PFSK-1 (cell line): ENCODE measurements at regions not wholly inside any gene's neighbourhood (a gene's known extent, or its start where the extent isn't known, plus 50 kb on each side); places are given as distances from the start of the nearest gene placed in this dataset.

ENCODE experiments used
- FOXP2 ChIP-seq: optimal IDR thresholded peaks from 2 replicates; pipeline ENCODE3; 2011; ENCODE audit warnings: borderline replicate concordance, control low read depth, inconsistent platforms; ENCODE audit not compliant: insufficient read depth; ENCODE audit errors: extremely low read length, extremely low read depth
- POLR2AphosphoS5 ChIP-seq: IDR thresholded peaks from 2 replicates; pipeline ENCODE4 v1.6.1; 2012; ENCODE audit warnings: low read depth, mild to moderate bottlenecking, control low read depth, low read length, moderate library complexity
- SIN3A ChIP-seq: IDR thresholded peaks from 2 replicates; pipeline ENCODE4 v1.6.1; 2012; ENCODE audit warnings: mild to moderate bottlenecking, low read length, moderate library complexity, borderline replicate concordance; ENCODE audit not compliant: insufficient read depth
- TAF1 ChIP-seq: IDR thresholded peaks from 2 replicates; pipeline ENCODE4 v1.6.1; 2012; ENCODE audit warnings: low read length, control low read depth, borderline replicate concordance; ENCODE audit not compliant: insufficient read depth
- TF ChIP-seq, protein P1 (sequence below), 2 experiments: IDR thresholded peaks; 2 replicates each; pipeline versions ENCODE4 v1.6.1 to v1.8.0; 2011 to 2012; ENCODE audit warnings: low read depth in 2 of 2, low read length in 2 of 2, control low read depth in 1 of 2, inconsistent platforms in 1 of 2, mild to moderate bottlenecking in 1 of 2, moderate library complexity in 1 of 2; ENCODE audit not compliant: insufficient read depth in 1 of 2

- no peak for TF ChIP-seq FOXP2
- TF ChIP-seq, protein P1, sequence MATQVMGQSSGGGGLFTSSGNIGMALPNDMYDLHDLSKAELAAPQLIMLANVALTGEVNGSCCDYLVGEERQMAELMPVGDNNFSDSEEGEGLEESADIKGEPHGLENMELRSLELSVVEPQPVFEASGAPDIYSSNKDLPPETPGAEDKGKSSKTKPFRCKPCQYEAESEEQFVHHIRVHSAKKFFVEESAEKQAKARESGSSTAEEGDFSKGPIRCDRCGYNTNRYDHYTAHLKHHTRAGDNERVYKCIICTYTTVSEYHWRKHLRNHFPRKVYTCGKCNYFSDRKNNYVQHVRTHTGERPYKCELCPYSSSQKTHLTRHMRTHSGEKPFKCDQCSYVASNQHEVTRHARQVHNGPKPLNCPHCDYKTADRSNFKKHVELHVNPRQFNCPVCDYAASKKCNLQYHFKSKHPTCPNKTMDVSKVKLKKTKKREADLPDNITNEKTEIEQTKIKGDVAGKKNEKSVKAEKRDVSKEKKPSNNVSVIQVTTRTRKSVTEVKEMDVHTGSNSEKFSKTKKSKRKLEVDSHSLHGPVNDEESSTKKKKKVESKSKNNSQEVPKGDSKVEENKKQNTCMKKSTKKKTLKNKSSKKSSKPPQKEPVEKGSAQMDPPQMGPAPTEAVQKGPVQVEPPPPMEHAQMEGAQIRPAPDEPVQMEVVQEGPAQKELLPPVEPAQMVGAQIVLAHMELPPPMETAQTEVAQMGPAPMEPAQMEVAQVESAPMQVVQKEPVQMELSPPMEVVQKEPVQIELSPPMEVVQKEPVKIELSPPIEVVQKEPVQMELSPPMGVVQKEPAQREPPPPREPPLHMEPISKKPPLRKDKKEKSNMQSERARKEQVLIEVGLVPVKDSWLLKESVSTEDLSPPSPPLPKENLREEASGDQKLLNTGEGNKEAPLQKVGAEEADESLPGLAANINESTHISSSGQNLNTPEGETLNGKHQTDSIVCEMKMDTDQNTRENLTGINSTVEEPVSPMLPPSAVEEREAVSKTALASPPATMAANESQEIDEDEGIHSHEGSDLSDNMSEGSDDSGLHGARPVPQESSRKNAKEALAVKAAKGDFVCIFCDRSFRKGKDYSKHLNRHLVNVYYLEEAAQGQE (IDR thresholded peaks at IDR 0.05; ENCODE audit: insufficient read depth in 1 of 2, low read depth in 2 of 2, low read length in 2 of 2), result no peak
- no peak for TF ChIP-seq SIN3A
- no peak for TF ChIP-seq POLR2AphosphoS5
- TF ChIP-seq TAF1, result no peak
Measured at GRCh38 chr12:9405886-9406563, 197.8 kb upstream of the PZP start.

GRCh38 chr12:9404469-9405260 lies 196.5 kb upstream of the PZP start:
- no peak for TF ChIP-seq POLR2AphosphoS5
- TF ChIP-seq, protein P1 (IDR thresholded peaks at IDR 0.05; ENCODE audit: insufficient read depth in 1 of 2, low read depth in 2 of 2, low read length in 2 of 2), result no peak
- no peak for TF ChIP-seq SIN3A
- no peak for TF ChIP-seq FOXP2
- TF ChIP-seq TAF1, result no peak

DNA sequence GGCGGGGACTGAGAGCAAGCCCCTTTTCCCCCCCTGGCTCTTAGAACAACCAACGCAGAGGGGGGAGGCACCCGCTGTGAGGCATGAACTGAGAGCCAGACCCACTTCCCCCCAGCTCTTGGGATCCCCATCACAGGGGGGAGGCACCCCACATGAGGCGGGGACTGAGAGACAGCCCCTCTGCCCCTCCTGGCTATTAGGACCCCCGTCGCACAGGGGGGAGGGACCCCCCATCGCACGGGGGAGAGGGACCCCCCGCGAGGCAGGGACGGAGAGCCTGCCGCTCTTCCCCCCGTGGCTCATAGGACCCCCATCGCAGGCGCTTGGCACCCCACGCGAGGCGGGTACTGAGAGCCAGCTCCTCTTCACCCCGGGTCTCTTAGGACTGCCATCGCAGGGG lies 195.8 kb upstream of the PZP start:
- TF ChIP-seq, protein P1 (IDR thresholded peaks at IDR 0.05; ENCODE audit: insufficient read depth in 1 of 2, low read depth in 2 of 2, low read length in 2 of 2), result no peak
- TF ChIP-seq FOXP2, result no peak
- TF ChIP-seq TAF1, result no peak
- TF ChIP-seq SIN3A, result no peak
- TF ChIP-seq POLR2AphosphoS5, result no peak

- TF ChIP-seq, protein P1 (IDR thresholded peaks at IDR 0.05; ENCODE audit: insufficient read depth in 1 of 2, low read depth in 2 of 2, low read length in 2 of 2), result no peak
- TF ChIP-seq FOXP2 (no peak), POLR2AphosphoS5 (no peak), SIN3A (no peak), TAF1 (no peak)
Measured at GRCh38 chr12:9392842-9393241, 184.6 kb upstream of the PZP start.
